K562 (cell line): ENCODE measurements at regions not wholly inside any gene's neighbourhood (a gene's known extent, or its start where the extent isn't known, plus 50 kb on each side); places are given as distances from the start of the nearest gene placed in this dataset.
A peak's percentile ranks its signal among the peaks of the same experiment; 100 is the strongest.

ENCODE experiments used
- ATAC-seq: fragments of 200-7000 bp; cut with Tn5 transposase; 3 replicates; pipeline ENCODE4 v1.9.1; 2020; ENCODE audit warnings: moderate library complexity
- BruUV-seq: library from RNA; stranded (reverse); fragments of 400-500 nt; replicated peaks from 2 replicates; lab custom pipeline; 2021; lab: Mats Ljungman, UMichigan
- CTCF ChIA-PET: fragments of 300-600 bp; formaldehyde crosslinking; extraction: SDS; loops from one replicate; lab custom pipeline; 2021; ENCODE audit warnings: low intra/inter-chr PET ratio; lab: Yijun Ruan, JAX
- POLR2A ChIA-PET: fragments of 300-600, 350-650 bp; sonication (Branson Sonifier 250); formaldehyde crosslinking; extraction: SDS; loops from one replicate; lab custom pipeline; 2021; ENCODE audit warnings: antibody characterized with exemption, inconsistent platforms; lab: Yijun Ruan, JAX
- DNase-seq, 4 experiments: peaks; one replicate each; pipeline versions ENCODE4 v3.0.0 to v3.0.0-alpha.2; 2011 to 2018; ENCODE audit warnings: low spot score in 3 of 4, mixed read lengths in 3 of 4; ENCODE audit errors: extremely low read depth in 1 of 4
- FAIRE-seq: peaks from 2 replicates; lab custom pipeline; 2011; peaks lifted over from hg19 to GRCh38; lab: Jason Lieb, UNC
- H2AFZ ChIP-seq: 2 replicates; pipeline ENCODE4 v1.6.0; 2011; ENCODE audit warnings: low read depth, low read length, control low read depth, inconsistent platforms
- H3K27ac ChIP-seq: fragments of 200-600 bp; 3 replicates; pipeline ENCODE4 v1.8.0; 2011; ENCODE audit warnings: low read depth, mild to moderate bottlenecking, control low read depth, inconsistent platforms, low read length, moderate library complexity, mixed read lengths; ENCODE audit errors: extremely low read depth
- H3K27me3 ChIP-seq, 2 experiments: fragments of 300-600 bp in 1 of 2; 2 replicates in 1 of 2; 3 replicates in 1 of 2; pipeline versions ENCODE4 v1.6.0 to v1.8.0; 2011; ENCODE audit warnings: inconsistent platforms in 2 of 2, low read length in 2 of 2, mild to moderate bottlenecking in 1 of 2, mixed read lengths in 1 of 2, moderate library complexity in 1 of 2; ENCODE audit not compliant: control insufficient read depth in 2 of 2, insufficient read depth in 2 of 2
- H3K36me3 ChIP-seq: fragments of 300-600 bp; 3 replicates; pipeline ENCODE4 v1.8.0; 2011; ENCODE audit warnings: mild to moderate bottlenecking, low read length, inconsistent platforms; ENCODE audit not compliant: control insufficient read depth, insufficient read depth
- H3K4me1 ChIP-seq, 2 experiments: fragments of 200-600 bp in 1 of 2; replicated peaks in 1 of 2; 2 replicates in 1 of 2; 3 replicates in 1 of 2; pipeline versions ENCODE4 v1.5.1 to v1.8.0; 2011; ENCODE audit warnings: inconsistent platforms in 2 of 2, low read length in 2 of 2, mild to moderate bottlenecking in 1 of 2, mixed read lengths in 1 of 2, moderate library complexity in 1 of 2; ENCODE audit not compliant: control insufficient read depth in 2 of 2, insufficient read depth in 2 of 2
- H3K4me2 ChIP-seq: 2 replicates; pipeline ENCODE4 v1.6.1; 2011; ENCODE audit warnings: low read length, control low read depth, inconsistent platforms, mixed read lengths; ENCODE audit not compliant: insufficient read depth
- H3K4me3 ChIP-seq: fragments of 200-600 bp; sonication (generic), shearing (Covaris generic); 2 replicates; pipeline ENCODE4 v1.5.1; 2016; ENCODE audit warnings: control low read depth, inconsistent platforms
- H3K79me2 ChIP-seq: fragments of 200-600 bp; 3 replicates; pipeline ENCODE4 v1.8.0; 2011; ENCODE audit warnings: low read length, inconsistent platforms; ENCODE audit not compliant: control insufficient read depth, insufficient read depth
- H3K9ac ChIP-seq, 2 experiments: 2 replicates each; pipeline versions ENCODE4 v1.6.0 to v1.6.1; 2011; ENCODE audit warnings: low read depth in 2 of 2, low read length in 2 of 2, control low read depth in 1 of 2, inconsistent platforms in 1 of 2, mild to moderate bottlenecking in 1 of 2, mixed read lengths in 1 of 2; ENCODE audit not compliant: insufficient read depth in 1 of 2
- H3K9me1 ChIP-seq: one replicate; pipeline ENCODE4 v1.6.0; 2011; ENCODE audit warnings: inconsistent platforms, mild to moderate bottlenecking, low read length, moderate library complexity; ENCODE audit not compliant: control insufficient read depth, insufficient read depth
- H3K9me3 ChIP-seq: replicated peaks from 2 replicates; pipeline ENCODE4 v1.5.1; 2011; ENCODE audit warnings: low read depth, low read length, inconsistent platforms; ENCODE audit not compliant: control insufficient read depth, insufficient read depth
- H4K20me1 ChIP-seq: replicated peaks from 2 replicates; pipeline ENCODE4 v1.6.1; 2011; ENCODE audit warnings: low read length, inconsistent platforms, mixed read lengths; ENCODE audit not compliant: control insufficient read depth, insufficient read depth
- ELF4 ChIP-seq: fragments of 450-650 bp; formaldehyde crosslinking; IDR thresholded peaks from 2 replicates; pipeline ENCODE4 v1.4.0; 2022; ENCODE audit warnings: missing genetic modification characterization
- ELK3 ChIP-seq: fragments of 450-650 bp; formaldehyde crosslinking; IDR thresholded peaks from 2 replicates; pipeline ENCODE4 v1.4.0; 2020; ENCODE audit warnings: mild to moderate bottlenecking
- GTF2E2 ChIP-seq: fragments of 200-800 bp; sonication (Bioruptor generic); IDR thresholded peaks from 2 replicates; pipeline ENCODE4 v1.6.1; 2016; ENCODE audit warnings: missing genetic modification characterization, missing compliant biosample characterization
- HIVEP1 ChIP-seq: fragments of 250-450 bp; sonication (Bioruptor Pico); IDR thresholded peaks from 2 replicates; pipeline ENCODE4 v1.4.0; 2020; ENCODE audit warnings: mild to moderate bottlenecking
- HNRNPK ChIP-seq: fragments of 200-400 bp; formaldehyde crosslinking; IDR thresholded peaks from one replicate; pipeline ENCODE4 v1.6.1; 2018; ENCODE audit warnings: mild to moderate bottlenecking, low read depth, low read length; ENCODE audit not compliant: poor library complexity, severe bottlenecking
- MEF2A ChIP-seq: IDR thresholded peaks from 2 replicates; pipeline ENCODE4 v1.6.1; 2011; ENCODE audit warnings: low read depth, mild to moderate bottlenecking, low read length, moderate library complexity; ENCODE audit not compliant: control insufficient read depth
- MTA1 ChIP-seq: fragments of 450-650 bp; IDR thresholded peaks from 2 replicates; pipeline ENCODE4 v1.6.1; 2017; ENCODE audit warnings: borderline replicate concordance
- MTA3 ChIP-seq: fragments of 450-650 bp; formaldehyde crosslinking; IDR thresholded peaks from 2 replicates; pipeline ENCODE4 v1.6.1; 2017; ENCODE audit warnings: mild to moderate bottlenecking, borderline replicate concordance
- PCBP1 ChIP-seq: fragments of 200-400 bp; formaldehyde crosslinking; IDR thresholded peaks from 2 replicates; pipeline ENCODE4 v1.6.1; 2018; ENCODE audit warnings: mild to moderate bottlenecking, low read depth, low read length; ENCODE audit not compliant: poor library complexity, severe bottlenecking
- PCBP2 ChIP-seq: fragments of 200-400 bp; formaldehyde crosslinking; IDR thresholded peaks from 2 replicates; pipeline ENCODE4 v1.6.1; 2018; ENCODE audit warnings: low read length, low read depth, mild to moderate bottlenecking, moderate library complexity; ENCODE audit not compliant: poor library complexity, severe bottlenecking
- SPI1 ChIP-seq: IDR thresholded peaks from 2 replicates; pipeline ENCODE4 v1.6.1; 2011; ENCODE audit warnings: low read depth, low read length, control low read depth, borderline replicate concordance
- ZFP36 ChIP-seq: fragments of 150-350 bp; IDR thresholded peaks from 2 replicates; pipeline ENCODE4 v1.6.1; 2018; ENCODE audit warnings: low read length, low read depth; ENCODE audit not compliant: partially characterized antibody
- ZNF23 ChIP-seq: fragments of 250-450 bp; sonication (Bioruptor Pico); IDR thresholded peaks from 2 replicates; pipeline ENCODE4 v1.4.0; 2020; ENCODE audit warnings: mild to moderate bottlenecking
- ZNF589 ChIP-seq: fragments of 200-800 bp; sonication (Bioruptor generic); IDR thresholded peaks from 2 replicates; pipeline ENCODE4 v1.6.1; 2016; ENCODE audit warnings: low read depth, missing genetic modification characterization, missing compliant biosample characterization
- ZNF778 ChIP-seq: fragments of 450-650 bp; formaldehyde crosslinking; IDR thresholded peaks from 2 replicates; pipeline ENCODE4 v1.4.0; 2020; ENCODE audit warnings: mild to moderate bottlenecking, moderate library complexity
- WGBS: fragments of 100-300 bp; shearing (Covaris generic); methylation state at CpG from one replicate; pipeline ENCODE4 v1.1.6; 2016; ENCODE audit warnings: low coverage, mixed read lengths; ENCODE audit not compliant: insufficient coverage; ENCODE audit errors: missing lambda C conversion rate; 5-methylcytosine and 5-hydroxymethylcytosine counted together
- in situ Hi-C: fragments of 300-500 bp; cut with MboI; formaldehyde crosslinking; loops from 4 replicates; pipeline ENCODE4 v1.15.0; 2018; ENCODE audit warnings: inconsistent platforms, mixed read lengths
- intact Hi-C: fragments of 100-400 bp; cut with micrococcal nuclease; formaldehyde crosslinking; loops from 2 replicates; pipeline ENCODE4 v1.14.2; 2022

GRCh38 chr4:58541926-58542325 lies 1431.7 kb upstream of the IGFBP7 start (continued):
- TF ChIP-seq ZNF589 (CRISPR knock-in tag): no peak

- no peak for FAIRE-seq
- Histone ChIP-seq H3K79me2 (no peaks in the 10 kb centered on the region), H3K27ac (no peak overlapping the region), H2AFZ (no peak overlapping the region), H3K9ac (no peak overlapping the region), H3K4me1 (no peaks in the 10 kb centered on the region), H3K4me3 (no peak overlapping the region), H3K9me3 (no peaks in the 10 kb centered on the region), H3K27me3 (no peaks in the 10 kb centered on the region), H3K4me2 (no peak overlapping the region), H3K9me1 (no peaks in the 10 kb centered on the region), H3K36me3 (no peaks in the 10 kb centered on the region), H4K20me1 (no peaks in the 10 kb centered on the region)
- WGBS: 0% methylated on average over 2 of the region's 2 CpGs
- TF ChIP-seq ELF4 (CRISPR knock-in tag): no peak
- no peak for TF ChIP-seq ELK3 (CRISPR knock-in tag)
- no peak for TF ChIP-seq ZFP36
- no peak for TF ChIP-seq MTA1
- TF ChIP-seq ZNF23 (CRISPR knock-in tag): no peak
- peak; percentile 90 for TF ChIP-seq HNRNPK
- no peak for TF ChIP-seq HIVEP1 (CRISPR knock-in tag)
- peak; percentile 53 for TF ChIP-seq PCBP1
- TF ChIP-seq MEF2A: no peak
- no peak for TF ChIP-seq ZNF778 (CRISPR knock-in tag)
- TF ChIP-seq GTF2E2: no peak
- TF ChIP-seq SPI1: no peak
- peak; percentile 76 for TF ChIP-seq PCBP2
- no peak for TF ChIP-seq MTA3
- DNase-seq: no peak
- no TSS peak for BruUV-seq
- CTCF ChIA-PET: no interaction called here
- intact Hi-C loops (no loop called here), in situ Hi-C loops (no loop called here)
- no peak for ATAC-seq
- POLR2A ChIA-PET: no interaction called here
Measured at GRCh38 chr4:58522765-58523382, 1412.7 kb upstream of the IGFBP7 start.
